PC-9 (cell line): ENCODE measurements at regions not wholly inside any gene's neighbourhood (a gene's known extent, or its start where the extent isn't known, plus 50 kb on each side); places are given as distances from the start of the nearest gene placed in this dataset.

Experiments used
- BruUV-seq: library from RNA; stranded (reverse); fragments of 400-500 nt; replicated peaks from 2 replicates; lab custom pipeline; 2021; lab: Mats Ljungman, UMichigan
- CTCF ChIA-PET: fragments of 300-600 bp; sonication (Branson Sonifier 250); formaldehyde crosslinking; loops from one replicate; lab custom pipeline; 2022; ENCODE audit warnings: antibody characterized with exemption; lab: Charles Lee
- POLR2A ChIA-PET: fragments of 300-600 bp; sonication (Branson Sonifier 250); formaldehyde crosslinking; loops from one replicate; lab custom pipeline; 2022; ENCODE audit warnings: antibody characterized with exemption; ENCODE audit not compliant: unreplicated experiment; lab: Charles Lee
- DNase-seq, 2 experiments: peaks; one replicate each; pipeline versions ENCODE4 v3.0.0 to v3.0.0-alpha.2; 2015 to 2022; ENCODE audit warnings: mixed read lengths in 1 of 2
- H2AFZ ChIP-seq: fragments of 200-600 bp; sonication (generic); 2 replicates; pipeline ENCODE4 v1.8.1; 2017; ENCODE audit warnings: antibody characterized with exemption
- H3F3A ChIP-seq: fragments of 200-600 bp; sonication (generic); 2 replicates; pipeline ENCODE4 v1.8.1; 2017; ENCODE audit warnings: antibody characterized with exemption, mild to moderate bottlenecking, low read depth; ENCODE audit not compliant: insufficient read depth
- H3K27ac ChIP-seq: fragments of 200-600 bp; sonication (generic); 2 replicates; pipeline ENCODE4 v1.6.1; 2016; ENCODE audit warnings: mixed run types
- H3K27me3 ChIP-seq: fragments of 200-600 bp; sonication (generic); 2 replicates; pipeline ENCODE4 v1.6.1; 2016; ENCODE audit warnings: low read depth, mixed run types; ENCODE audit not compliant: insufficient read depth
- H3K36me3 ChIP-seq: fragments of 200-600 bp; sonication (generic); 2 replicates; pipeline ENCODE4 v1.6.1; 2016; ENCODE audit warnings: low read depth, mixed run types
- H3K4me1 ChIP-seq: fragments of 200-600 bp; sonication (generic); replicated peaks from 2 replicates; pipeline ENCODE4 v1.6.1; 2016; ENCODE audit warnings: mixed run types; ENCODE audit not compliant: insufficient read depth
- H3K4me2 ChIP-seq: fragments of 200-600 bp; sonication (generic); 2 replicates; pipeline ENCODE4 v1.6.1; 2017; ENCODE audit warnings: mixed run types
- H3K4me3 ChIP-seq: fragments of 200-600 bp; sonication (generic); 2 replicates; pipeline ENCODE4 v1.6.1; 2016; ENCODE audit warnings: mixed run types
- H3K79me2 ChIP-seq: fragments of 200-600 bp; sonication (generic); 2 replicates; pipeline ENCODE4 v1.6.1; 2017; ENCODE audit warnings: low read depth, mixed run types
- H3K9me2 ChIP-seq: fragments of 200-600 bp; sonication (generic); 2 replicates; pipeline ENCODE4 v1.8.1; 2017; ENCODE audit warnings: mild to moderate bottlenecking; ENCODE audit not compliant: insufficient read depth
- H3K9me3 ChIP-seq: fragments of 200-600 bp; sonication (generic); 2 replicates; pipeline ENCODE4 v1.8.1; 2016; ENCODE audit warnings: low read depth; ENCODE audit not compliant: insufficient read depth
- H4K20me1 ChIP-seq: fragments of 200-600 bp; sonication (generic); 2 replicates; pipeline ENCODE4 v1.8.1; 2017; ENCODE audit not compliant: insufficient read depth
- EZH2 ChIP-seq: fragments of 200-600 bp; sonication (generic); IDR thresholded peaks from 2 replicates; pipeline ENCODE4 v1.8.0; 2017; ENCODE audit warnings: antibody characterized with exemption, low read depth
- intact Hi-C: fragments of 100-400 bp; cut with micrococcal nuclease; formaldehyde crosslinking; loops from one replicate; pipeline ENCODE4 v1.10.0; 2022; ENCODE audit not compliant: unreplicated experiment
- TF ChIP-seq, protein P1 (sequence below): fragments of 200-600 bp; sonication (generic); conservative IDR thresholded peaks from 2 replicates; pipeline ENCODE4 v1.6.1; 2017; ENCODE audit warnings: mixed run types, antibody characterized with exemption, mild to moderate bottlenecking, moderate library complexity

DNA sequence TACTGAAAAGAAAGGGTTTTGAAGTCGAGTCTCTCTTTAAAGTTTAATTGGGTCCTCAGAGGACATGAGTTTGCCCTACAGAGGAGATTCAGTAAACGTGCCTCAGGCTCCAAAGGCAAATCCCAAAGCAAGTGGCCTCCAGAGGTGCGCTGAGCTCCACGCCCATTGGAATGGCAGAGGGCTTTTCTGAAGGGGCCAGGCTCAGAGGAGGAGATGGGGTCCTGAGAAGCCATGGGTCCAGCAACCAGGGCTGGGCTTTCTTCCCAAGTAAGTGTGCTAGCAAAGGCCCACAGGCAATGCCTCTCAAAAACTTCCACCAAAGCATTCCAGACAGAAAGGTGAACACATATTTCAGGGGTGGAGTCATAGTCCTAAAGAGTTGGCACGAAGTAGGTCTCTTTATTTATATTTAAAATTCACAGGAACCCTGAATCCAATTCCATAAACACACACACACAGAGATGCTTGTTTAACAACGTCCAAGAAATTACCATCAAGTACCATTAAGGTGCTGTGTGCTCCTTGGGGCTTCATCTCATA lies 93.0 kb upstream of the SH3BP4 start:
- intact Hi-C loops: no loop called here
- no peak overlapping the region for H3K27ac ChIP-seq
- H2AFZ ChIP-seq: no peak overlapping the region
- H3K9me2 ChIP-seq: no peaks in the 10 kb centered on the region
- TF ChIP-seq, protein P1, sequence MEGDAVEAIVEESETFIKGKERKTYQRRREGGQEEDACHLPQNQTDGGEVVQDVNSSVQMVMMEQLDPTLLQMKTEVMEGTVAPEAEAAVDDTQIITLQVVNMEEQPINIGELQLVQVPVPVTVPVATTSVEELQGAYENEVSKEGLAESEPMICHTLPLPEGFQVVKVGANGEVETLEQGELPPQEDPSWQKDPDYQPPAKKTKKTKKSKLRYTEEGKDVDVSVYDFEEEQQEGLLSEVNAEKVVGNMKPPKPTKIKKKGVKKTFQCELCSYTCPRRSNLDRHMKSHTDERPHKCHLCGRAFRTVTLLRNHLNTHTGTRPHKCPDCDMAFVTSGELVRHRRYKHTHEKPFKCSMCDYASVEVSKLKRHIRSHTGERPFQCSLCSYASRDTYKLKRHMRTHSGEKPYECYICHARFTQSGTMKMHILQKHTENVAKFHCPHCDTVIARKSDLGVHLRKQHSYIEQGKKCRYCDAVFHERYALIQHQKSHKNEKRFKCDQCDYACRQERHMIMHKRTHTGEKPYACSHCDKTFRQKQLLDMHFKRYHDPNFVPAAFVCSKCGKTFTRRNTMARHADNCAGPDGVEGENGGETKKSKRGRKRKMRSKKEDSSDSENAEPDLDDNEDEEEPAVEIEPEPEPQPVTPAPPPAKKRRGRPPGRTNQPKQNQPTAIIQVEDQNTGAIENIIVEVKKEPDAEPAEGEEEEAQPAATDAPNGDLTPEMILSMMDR: no peak
- TF ChIP-seq EZH2: no peak
- no peak overlapping the region for H3K4me3 ChIP-seq
- no peaks in the 10 kb centered on the region for H3K4me1 ChIP-seq
- H3F3A ChIP-seq: peaks cover 5% of the 10 kb centered on the region; the same call in 1 of the 2 replicates
- no peaks in the 10 kb centered on the region for H4K20me1 ChIP-seq
- H3K9me3 ChIP-seq: peaks cover 5% of the 10 kb centered on the region; the same call in 1 of the 2 replicates
- no peaks in the 10 kb centered on the region for H3K27me3 ChIP-seq
- POLR2A ChIA-PET: no interaction called here
- no peaks in the 10 kb centered on the region for H3K79me2 ChIP-seq
- DNase-seq: no peak
- CTCF ChIA-PET: interaction anchor here (0.6 kb wide), 1 partner anchor 184 kb away, joined by 5 read pairs; no protein-coding TSS in a partner anchor
- no peak overlapping the region for H3K4me2 ChIP-seq
- BruUV-seq: no TSS peak
- H3K36me3 ChIP-seq: no peaks in the 10 kb centered on the region

DNA sequence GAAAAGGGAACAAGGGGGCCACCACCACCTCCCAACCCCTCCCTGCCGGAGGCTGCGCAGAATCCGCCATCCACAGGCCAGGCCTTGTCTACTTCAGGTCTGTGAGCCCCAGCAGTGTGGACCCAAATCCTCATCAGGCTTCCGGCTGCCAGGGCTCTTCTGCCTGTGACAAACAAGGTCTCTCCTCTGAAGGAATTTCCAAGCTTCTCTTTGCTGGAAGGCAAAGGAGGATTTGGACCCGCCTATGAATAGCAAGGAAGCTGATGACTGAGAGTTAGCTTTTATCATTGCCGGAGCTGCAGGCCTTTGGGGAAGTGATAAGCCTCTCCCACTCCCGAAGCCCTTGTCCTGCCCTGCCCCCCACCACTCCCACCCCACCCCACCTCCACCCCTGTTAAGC lies 93.7 kb upstream of the SH3BP4 start:
- Histone ChIP-seq H3K4me2 (no peak overlapping the region), H3K27me3 (no peaks in the 10 kb centered on the region), H3K4me1 (no peaks in the 10 kb centered on the region), H3K79me2 (no peaks in the 10 kb centered on the region), H3F3A (peaks cover 5% of the 10 kb centered on the region; the same call in 1 of the 2 replicates), H2AFZ (no peak overlapping the region), H3K36me3 (no peaks in the 10 kb centered on the region), H3K9me3 (peaks cover 5% of the 10 kb centered on the region), H4K20me1 (no peaks in the 10 kb centered on the region), H3K27ac (no peak overlapping the region), H3K9me2 (no peaks in the 10 kb centered on the region), H3K4me3 (no peak overlapping the region)
- TF ChIP-seq, protein P1: no peak
- no peak for TF ChIP-seq EZH2
- POLR2A ChIA-PET: no interaction called here
- CTCF ChIA-PET: interaction anchor here (0.6 kb wide), 2 partner anchors 24 to 184 kb away, joined by 3 to 5 read pairs; no protein-coding TSS in a partner anchor
- intact Hi-C loops: no loop called here
- no peak for DNase-seq
- no TSS peak for BruUV-seq

DNA sequence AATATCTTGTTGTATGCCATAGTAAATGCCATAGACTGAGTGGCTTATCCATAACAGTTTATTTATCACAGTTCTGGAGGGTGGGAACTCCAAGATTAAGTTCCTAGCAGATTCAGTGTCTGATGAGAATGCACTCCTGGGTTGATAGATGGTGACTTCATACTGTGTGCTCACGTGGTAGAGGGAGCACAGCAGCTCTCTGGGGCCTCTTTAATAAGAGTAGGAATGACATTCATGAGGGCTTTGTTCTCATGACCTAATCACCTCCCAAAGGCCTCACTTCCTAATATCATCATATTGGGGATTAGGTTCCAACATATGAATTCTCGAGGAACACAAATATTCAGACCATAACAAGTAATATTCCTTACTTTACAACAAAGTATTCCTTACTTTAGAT lies 98.1 kb upstream of the SH3BP4 start:
- H3K4me1 ChIP-seq: no peaks in the 10 kb centered on the region
- ChIA-PET POLR2A (no interaction called here), CTCF (no interaction called here)

More for the DNA sequence above, 98.1 kb upstream of the SH3BP4 start:
- no peaks in the 10 kb centered on the region for H4K20me1 ChIP-seq
- H3K36me3 ChIP-seq: no peaks in the 10 kb centered on the region
- H3K27me3 ChIP-seq: no peaks in the 10 kb centered on the region
- H3K4me2 ChIP-seq: no peak overlapping the region
- BruUV-seq: no TSS peak
- H3K27ac ChIP-seq: no peak overlapping the region
- no peak overlapping the region for H3K4me3 ChIP-seq
- no peak overlapping the region for H2AFZ ChIP-seq
- DNase-seq: no peak
- no peaks in the 10 kb centered on the region for H3K9me2 ChIP-seq
- TF ChIP-seq EZH2: no peak
- TF ChIP-seq, protein P1: no peak
- H3K9me3 ChIP-seq: peaks cover 5% of the 10 kb centered on the region
- no peaks in the 10 kb centered on the region for H3K79me2 ChIP-seq
- no peaks in the 10 kb centered on the region for H3F3A ChIP-seq
- intact Hi-C loops: no loop called here
